RKO (cell line): ENCODE measurements at regions not wholly inside any gene's neighbourhood (a gene's known extent, or its start where the extent isn't known, plus 50 kb on each side); places are given as distances from the start of the nearest gene placed in this dataset.

Experiments
- DNase-seq: peaks from one replicate; pipeline ENCODE4 v3.0.0-alpha.2; 2016; ENCODE audit warnings: low spot score

DNA sequence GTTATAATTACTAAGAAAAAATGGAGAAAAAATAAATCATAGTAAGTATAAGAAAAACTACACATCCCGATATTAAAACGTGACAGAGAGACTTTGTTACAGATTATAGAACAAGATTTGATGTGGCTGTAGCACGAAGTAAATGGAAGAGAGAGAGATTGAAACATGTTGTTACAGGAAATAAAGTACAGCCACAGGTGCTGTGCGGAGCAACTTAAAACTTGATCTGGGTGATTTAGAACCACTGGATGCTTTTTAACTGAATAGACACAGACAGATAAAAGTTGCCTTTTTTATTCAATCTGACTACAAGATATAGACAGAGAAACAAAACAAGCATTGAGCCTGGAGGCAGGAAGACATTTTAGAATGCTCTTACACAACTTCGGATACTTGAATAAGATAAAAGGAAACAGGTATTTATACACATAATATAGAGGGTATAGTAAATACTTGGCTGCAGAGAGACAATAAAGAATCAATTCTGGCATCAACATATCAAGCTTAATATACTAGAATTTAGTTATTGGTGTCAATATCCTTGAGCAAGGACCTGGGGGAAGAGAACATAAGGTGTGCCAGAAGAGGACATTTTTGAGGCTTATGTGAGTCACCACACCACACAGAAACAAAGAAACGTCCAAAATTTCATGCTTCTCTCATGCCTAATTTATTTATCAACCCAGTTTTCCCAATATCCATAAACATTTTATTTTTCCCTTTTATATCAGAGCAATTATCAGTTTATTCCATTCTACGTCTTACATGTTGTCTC, 548.5 kb downstream of the SLITRK1 start:
- no peak for DNase-seq

DNA sequence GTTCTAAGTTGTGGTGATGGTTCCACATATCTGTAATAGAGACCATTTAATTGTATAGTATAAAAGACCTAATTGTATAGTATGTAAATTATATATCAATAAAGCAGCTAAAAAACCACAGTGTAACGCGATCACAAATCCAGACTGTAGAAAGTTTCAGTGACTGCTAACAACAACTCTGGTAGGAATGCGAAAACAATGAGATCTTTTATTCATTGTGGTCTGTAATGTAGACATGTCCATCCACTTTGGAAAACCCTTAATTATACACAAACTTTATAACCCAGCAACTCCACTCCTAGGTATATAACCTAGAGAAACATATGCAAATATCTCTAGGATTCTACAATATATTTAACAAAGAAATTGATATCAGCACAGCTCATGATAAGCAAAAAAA, 549.5 kb downstream of the SLITRK1 start:
- no peak for DNase-seq

DNA sequence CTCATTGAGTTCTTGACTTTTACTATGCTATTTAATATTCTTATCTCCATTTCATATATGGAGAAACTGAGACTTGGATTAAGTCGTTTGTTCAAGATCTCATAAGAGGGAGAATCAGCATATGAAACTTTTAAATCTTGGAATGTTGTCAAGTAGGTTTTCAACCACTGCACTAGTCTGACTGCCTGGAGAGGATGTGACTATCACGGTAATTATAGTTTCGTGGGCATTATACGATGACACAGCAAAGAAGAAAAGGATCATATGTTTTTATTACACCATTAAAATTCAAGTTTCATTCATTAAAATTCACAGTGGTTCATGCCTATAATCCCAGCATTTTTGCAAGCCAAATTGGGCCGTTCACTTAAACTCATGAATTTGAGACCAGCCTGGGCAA, 555.2 kb downstream of the SLITRK1 start:
- DNase-seq = no peak

DNA sequence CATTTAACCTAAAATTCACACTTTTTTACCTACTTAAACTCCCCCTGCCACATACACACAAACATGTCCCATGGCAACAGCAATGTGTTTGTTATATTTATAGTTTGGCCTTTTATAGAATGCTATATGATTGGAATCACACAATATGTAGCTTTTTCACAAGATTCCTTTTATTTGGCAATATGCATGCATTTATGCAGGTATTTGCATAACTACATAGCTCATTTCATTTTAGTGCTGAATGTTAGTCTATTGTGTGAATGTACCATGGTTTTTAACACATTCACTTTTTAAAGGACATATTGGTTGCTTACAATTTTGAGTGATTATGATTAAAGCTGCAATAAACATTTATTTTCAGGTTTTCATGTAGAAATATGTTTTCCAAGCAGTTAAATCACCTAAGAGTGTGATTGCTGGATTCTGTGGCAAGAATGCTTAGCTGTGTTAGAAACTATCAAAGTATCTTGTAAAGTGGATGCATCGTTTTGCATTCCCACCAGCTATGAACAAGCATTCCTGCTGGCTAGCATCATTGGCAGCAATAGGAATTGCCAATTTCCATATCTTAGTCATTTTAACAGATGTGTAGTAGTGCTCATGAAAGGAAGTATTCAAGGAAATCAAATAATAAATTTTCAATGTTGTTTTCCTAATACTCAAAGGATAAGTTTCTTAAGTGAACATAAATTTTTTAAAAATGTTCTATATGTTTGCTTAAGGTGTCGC, 557.0 kb downstream of the SLITRK1 start:
- DNase-seq = peak; percentile 38

DNA sequence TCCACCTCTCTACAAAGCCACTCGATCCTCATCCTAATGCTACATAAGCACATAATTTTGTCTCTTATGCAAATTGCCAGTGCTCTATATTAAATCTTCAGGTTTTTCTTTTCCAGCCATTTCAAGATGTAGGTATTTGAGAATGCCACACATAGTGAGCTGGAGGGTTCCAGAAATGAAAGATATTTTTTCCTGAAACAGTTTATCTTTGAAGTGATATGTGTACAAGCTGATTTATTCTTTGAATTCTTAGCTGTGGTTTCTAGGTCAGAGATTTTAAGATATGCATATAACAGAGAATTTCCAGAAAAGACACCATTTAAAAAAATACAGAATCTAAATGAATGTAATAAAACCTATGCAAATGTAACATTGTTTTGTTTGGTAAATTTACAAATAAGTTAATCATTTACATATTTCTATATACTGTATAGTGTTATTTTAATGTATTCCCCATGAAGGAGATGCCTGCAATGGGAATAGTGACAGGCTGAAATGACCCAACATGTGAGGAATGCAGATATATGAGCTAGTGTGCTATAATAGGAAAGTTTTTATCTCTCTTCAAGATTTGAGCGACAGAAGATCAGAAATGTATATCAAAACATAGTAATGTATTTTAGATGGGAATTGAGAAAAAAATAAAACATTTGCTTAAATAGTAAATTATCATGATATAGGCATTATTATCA, 570.2 kb downstream of the SLITRK1 start:
- no peak for DNase-seq

DNA sequence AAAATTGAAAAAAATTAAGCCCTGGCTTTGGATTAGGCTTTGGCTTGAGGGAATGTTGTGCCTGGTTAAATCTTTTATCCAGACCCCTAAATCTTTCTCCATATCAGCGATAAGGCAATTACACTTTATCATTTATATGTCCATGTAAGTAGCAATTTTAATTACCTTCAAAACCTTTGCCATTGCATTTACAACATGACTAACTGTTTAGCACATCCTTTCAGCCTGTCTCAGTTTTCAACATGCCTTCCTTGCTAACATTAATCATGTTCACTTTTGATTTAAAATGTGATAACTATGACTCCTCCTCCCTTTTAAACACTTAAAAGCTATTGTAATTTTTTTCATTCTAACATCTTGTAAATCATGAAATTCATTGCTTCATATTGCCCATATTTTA, 583.7 kb downstream of the SLITRK1 start:
- no peak for DNase-seq

DNA sequence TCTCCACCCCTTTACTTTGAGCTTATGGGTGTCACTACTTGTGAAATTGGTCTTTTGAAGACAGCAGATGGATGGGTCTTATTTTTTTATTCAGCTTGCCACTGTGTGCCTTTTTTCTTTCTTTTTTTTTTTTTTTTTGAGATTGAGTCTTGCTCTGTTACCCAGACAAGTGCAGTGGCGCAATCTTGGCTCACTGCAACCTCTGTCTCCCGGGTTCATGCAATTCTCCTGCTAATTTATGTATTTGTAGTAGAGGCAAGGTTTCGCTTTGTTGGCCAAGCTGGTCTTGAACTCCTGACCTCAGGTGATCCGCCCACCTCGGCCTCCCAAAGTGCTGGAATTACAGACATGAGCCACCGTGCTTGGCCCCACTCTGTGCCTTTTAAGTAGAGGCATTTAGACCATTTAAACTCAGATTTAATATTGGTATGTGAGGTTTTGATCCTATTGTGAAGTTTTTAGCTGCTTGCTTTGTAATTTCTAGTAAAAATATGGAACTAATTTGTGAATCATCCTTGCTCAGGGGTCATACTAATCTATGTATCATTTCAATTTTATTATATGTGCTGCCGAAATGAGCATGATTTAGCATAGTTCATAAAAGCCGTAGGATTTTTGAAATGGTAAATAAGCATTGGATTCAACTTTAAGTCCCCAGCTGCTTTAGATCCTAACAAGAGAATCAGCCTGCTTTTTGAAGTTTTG, 584.5 kb downstream of the SLITRK1 start:
- no peak for DNase-seq

DNA sequence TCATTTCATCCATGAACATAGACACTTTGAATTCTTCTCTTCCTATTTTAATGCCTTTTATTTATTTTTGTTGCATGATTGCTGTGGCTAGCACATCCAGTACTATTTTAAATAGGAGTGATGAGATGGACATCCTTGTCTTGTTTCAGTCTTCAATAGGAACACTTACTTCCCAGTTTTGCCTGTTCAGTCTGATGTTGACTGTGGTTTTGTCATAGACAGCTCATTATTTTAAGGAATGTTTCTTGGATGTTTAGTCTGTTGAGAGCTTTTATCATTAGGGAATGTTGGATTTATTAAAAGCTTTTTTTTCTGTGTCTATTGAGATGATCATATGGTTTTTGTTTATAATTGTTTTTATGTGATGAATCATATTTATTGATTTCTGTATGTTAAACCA, 586.6 kb downstream of the SLITRK1 start:
- DNase-seq = no peak

DNA sequence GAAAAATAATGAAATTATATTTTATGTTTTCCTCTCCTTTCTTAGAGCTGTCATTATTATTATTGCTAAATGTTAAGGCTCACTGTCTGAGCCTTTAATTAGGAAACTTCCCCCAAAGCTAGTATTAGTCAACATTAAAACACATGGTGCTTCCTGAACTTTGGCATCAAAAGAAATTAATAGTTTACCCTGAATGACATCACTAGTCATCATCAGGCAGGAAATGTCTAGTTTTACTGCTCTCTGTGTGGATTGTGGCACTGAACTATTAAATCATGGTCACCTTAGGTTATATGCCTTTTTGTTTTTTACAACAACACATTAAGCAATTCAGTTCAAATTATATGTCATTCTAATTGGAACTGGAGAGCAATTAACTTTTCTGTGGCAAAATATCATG, 595.5 kb downstream of the SLITRK1 start:
- peak; percentile 27 for DNase-seq

DNA sequence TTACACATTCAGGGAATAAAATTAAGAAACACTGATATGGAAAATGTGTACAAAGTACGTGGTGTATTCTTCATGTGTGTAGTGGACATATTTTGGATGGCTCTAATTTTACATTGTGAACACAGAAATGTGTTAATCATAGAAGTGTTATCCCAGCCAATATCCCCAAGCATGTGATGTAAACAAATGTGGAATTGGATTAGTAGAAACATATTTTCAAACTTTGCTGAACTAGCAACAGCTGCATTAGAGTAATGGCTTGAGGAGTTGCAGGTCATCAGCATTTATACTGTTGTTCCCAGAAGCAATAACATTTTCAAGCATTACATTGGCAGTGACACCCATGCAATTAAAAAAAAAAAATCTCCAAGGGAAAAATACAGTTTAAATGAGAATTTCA, 600.6 kb downstream of the SLITRK1 start:
- no peak for DNase-seq

DNA sequence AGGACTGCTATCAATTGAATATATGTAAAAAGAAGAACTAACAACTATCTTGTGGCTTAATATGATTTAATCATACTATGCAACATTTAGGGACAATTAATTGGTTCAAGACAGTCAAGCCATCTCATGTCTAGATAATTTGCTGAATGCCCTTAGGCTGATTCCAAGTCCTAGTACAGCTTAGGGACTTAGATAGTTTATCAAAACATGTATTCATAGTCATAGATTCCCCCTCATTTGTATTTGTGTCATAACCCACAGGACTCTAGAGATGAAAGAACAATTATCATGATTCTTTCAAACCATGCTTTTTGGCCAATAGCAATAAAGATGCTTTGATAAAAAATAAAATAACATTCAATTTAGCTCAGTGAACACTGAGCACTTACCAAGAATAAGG, 607.6 kb downstream of the SLITRK1 start:
- DNase-seq = no peak

DNA sequence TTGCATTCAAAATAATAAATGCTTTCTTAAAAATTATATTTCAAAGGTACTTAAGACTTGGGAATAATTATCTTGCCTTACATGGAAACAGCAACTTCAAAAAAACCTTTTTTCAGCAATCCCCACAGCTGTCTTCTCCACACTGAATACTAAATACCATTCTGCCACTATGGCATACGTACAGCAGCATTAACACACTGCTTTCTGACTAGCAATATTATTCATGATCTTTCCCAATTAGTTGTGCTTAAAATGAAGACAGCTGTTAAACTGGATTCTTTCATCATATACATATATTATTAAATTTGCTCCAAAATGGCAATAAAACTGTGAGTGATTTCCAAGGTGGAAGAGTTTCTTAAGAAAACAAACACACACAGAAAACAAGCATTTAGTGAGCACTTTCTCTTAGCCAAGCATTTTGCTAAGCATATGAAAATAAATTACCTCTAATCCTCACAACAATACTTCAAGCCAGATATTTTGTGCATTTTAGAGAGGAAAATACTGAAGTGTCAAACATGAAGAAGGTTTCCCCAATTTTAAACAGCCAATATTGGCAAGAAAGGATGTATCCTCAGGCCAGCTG, 609.5 kb downstream of the SLITRK1 start:
- DNase-seq = no peak

DNA sequence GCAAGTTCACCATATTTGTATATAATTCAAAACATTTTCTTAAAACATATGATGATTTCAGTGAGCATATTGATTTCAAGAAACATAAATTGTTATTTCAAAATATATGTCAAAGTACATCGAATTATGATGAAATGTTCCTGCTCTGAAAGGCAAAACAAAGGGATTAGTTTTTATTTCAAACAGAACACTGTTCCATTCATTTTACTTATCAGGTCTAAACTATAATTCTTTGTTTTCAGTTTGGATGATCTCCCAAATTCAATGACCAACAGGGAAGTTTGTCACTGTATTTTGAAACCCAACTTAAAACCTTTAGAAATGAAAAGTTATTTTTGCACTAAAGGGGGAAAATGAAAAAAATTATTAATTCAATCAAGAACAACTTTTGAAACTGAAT, 610.2 kb downstream of the SLITRK1 start:
- no peak for DNase-seq

DNA sequence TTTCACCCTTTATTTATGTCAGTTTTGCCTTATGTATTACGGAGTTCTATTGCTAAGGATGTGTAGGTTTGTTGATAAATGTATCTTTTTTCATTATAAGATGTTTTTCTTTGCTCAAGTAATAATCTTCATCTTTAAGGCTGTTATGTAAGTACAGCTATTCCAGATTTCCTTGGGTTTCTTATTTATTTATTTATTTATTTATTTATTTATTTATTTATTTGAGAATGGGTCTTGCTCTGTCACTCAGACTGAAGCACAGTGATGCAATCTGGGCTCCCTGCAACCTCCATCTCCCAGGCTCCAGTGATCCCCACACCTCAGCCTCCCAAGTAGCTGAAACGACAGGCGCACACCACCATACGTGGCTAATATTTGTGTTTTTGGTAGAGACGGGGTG, 617.0 kb downstream of the SLITRK1 start:
- no peak for DNase-seq

DNA sequence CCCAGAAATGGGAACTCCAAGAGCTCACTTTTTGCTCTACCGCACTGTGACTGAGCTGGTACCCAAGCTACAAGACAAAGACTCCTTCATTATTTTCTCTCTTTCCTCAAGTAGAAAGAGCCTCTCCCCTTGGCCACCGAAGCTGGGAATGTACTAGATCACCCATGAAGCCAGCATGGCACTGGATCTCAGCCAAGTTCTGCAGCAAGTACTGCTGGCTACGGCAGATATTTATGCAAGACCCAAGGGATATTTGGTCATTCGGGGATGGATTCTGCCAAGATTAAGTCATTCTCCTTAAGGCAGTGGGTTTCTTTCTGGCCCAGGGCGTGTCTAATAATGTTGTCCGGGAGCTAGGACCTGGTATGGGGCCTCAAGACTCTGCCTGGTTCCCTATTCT, 633.5 kb downstream of the SLITRK1 start:
- no peak for DNase-seq

DNA sequence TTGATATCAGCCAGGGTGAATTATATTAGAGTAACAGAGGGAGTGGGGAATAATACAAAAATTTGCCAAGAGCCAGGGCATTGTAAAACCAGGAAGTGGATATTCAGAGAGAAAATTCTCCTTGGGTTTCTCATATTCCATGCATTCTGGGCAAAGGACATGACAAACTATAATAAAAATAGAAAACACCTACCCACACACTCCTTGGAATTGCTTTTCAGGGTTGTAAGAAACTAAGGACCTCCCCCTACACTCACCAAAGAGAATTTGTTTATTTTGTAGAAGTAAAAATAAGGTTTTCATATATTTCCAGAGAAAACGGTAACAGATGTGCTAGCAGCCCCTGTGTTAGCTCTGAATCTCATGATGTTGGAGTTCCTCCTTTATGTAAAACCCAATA, 649.6 kb downstream of the SLITRK1 start:
- no peak for DNase-seq

DNA sequence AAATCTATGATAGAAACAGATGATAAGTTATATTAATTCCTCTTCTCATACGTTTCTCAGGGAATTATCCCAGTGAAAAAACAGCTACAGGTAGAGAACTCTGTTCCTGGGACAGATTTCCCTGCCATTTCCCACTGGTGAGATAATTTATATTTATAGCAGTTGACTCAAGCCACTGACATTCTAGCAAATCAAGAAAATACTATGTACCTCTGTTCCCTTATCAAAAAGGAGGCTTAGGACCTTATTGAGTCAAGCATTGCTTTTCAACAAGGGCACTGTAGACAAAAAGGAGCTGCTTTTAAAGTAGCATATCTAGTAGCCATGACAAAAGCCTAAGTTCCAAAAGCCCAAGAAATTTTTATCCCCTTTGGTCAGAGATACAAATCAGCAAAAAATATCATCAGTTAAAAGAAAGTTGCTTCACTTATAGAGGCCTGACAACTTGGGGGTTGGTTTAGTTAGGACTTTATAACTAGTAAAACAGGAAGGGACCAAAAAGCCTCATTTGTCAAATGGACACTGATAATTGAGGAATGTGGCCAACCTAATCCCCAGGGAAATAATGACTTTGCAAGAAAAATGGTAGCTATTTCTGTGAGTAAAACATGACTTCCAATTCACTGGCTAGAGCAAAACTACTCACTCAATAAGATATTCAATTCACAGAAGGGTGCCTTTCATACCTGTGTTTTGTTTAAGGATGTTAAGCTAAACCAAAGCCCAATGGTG, 652.5 kb downstream of the SLITRK1 start:
- no peak for DNase-seq

DNA sequence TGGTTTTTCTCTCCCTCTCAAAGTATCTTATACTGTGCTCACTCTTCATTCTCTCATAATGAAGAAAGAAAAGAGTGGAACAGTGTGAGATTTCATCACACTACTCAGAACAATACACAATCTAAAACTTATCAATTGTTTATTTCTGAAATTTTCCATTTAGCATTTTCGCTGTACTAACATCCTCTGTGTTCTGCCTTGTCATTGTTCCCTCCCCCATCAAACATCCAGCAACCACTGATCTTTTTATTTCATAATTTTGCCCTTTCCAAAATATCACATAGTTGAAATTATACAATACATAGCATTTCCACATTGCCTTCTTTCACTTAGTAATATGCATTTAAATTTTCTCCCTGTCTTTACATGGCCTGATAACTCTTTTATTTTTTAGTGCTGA, 658.7 kb downstream of the SLITRK1 start:
- DNase-seq = no peak

DNA sequence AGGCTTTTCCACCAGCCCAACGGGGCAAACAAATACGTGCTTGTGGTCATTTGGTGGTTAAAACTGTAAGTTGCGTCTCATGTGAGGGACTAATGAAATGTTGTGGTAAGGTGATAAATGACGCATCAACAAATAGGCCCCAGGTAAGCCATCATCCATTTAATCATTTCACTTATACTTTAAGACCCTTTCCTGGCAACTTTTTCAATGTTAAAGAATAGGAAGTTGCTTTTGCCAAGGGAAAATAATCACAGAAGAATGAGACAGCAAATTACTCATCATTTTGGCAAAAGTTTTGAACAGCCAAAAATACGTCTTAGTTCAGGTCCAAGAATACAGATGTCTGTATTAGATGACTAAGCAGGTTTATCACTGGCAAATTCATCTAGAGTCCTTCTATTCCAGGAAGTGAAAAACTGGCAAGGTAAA, 660.4 kb downstream of the SLITRK1 start:
- peak; percentile 74 for DNase-seq

DNA sequence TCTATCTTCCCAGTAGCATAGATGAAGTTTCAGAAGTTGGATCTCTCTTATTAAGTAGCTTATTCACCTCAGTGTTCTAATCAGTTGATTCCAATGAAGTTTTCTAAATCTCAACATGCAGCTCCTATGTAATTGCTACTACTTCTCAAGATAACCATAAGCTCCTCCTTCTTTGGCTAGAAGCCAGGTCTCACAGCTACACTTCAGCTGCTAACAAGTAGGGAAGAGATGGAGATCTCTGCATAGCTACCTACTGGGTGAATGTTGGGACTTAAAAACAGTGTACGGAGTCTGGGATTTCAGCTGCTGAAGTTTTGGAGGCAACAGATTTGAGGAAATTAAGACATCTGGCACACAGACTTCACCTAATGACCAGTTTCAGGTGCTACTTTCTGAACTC, 661.0 kb downstream of the SLITRK1 start:
- DNase-seq = no peak

DNA sequence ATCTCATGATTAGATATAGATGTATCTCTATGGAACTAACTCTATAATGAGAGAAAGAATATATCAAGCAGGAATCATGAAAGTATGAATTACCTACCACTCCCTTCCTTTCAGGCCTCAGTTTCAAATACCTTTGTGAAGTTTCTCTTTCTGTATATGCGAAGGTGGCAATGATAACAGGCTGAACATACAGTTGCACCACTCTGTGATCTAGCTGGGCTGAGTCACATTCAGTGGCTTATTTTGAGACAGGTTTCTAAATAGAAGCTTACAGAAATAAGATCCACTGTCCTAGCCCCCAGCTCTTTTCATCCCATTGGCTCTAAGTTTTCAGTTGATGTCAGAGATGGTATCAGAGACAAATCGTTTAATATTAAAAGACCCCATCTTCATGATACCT, 662.0 kb downstream of the SLITRK1 start:
- DNase-seq = no peak
